Memory B cell (primary cell): ENCODE measurements at regions not wholly inside any gene's neighbourhood (a gene's known extent, or its start where the extent isn't known, plus 50 kb on each side); places are given as distances from the start of the nearest gene placed in this dataset.
"Not testable (repeated sequence)": the region's sequence is repeated elsewhere in the genome, so short reads cannot be mapped to it uniquely, and the experiment has no call there.

Experiments used
- ATAC-seq: fragments of 150-1000 bp; cut with Tn5 transposase; 2 replicates; pipeline ENCODE4 v1.10.0; 2021; ENCODE audit warnings: low read depth, mild to moderate bottlenecking, moderate library complexity
- DNase-seq, 2 donors: peaks; one replicate each; pipeline ENCODE4 v3.0.0; 2022; ENCODE audit warnings: low spot score in 2 of 2
- H3K27ac Mint-ChIP-seq: one replicate; pipeline ENCODE4 v1.8.0; 2022; ENCODE audit warnings: mild to moderate bottlenecking, moderate library complexity, mixed read lengths
- H3K27me3 Mint-ChIP-seq: one replicate; pipeline ENCODE4 v1.8.0; 2022; ENCODE audit warnings: mixed read lengths
- H3K36me3 Mint-ChIP-seq: one replicate; pipeline ENCODE4 v1.8.0; 2022; ENCODE audit warnings: mild to moderate bottlenecking, mixed read lengths
- H3K4me1 Mint-ChIP-seq: one replicate; pipeline ENCODE4 v1.8.0; 2022; ENCODE audit warnings: mixed read lengths
- H3K4me3 Mint-ChIP-seq: one replicate; pipeline ENCODE4 v1.8.0; 2022; ENCODE audit warnings: mild to moderate bottlenecking, moderate library complexity, mixed read lengths
- H3K9me3 Mint-ChIP-seq: one replicate; pipeline ENCODE4 v1.8.0; 2022; ENCODE audit warnings: mixed read lengths

DNA sequence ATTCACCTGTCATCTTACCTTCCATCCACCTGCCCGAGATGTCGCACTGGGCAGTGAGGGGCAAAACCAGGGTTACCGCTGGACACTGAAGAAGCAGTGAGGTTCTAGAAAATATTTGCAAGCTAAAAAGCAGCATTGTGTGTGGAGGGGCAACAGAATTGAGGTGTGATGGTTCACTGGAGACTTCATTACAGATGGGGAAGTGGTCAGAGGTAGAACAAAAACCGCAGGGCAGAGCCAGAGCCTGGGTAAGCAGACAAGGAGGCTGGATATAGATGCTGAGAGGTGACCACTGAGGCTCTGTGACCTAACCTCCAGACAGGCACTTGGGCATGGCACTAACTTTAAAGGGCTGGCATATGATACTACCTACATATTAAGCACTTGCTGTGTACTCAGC is 363.9 kb upstream of the PROX1 start:
- Mint-ChIP-seq H3K27ac (no peak overlapping the region), H3K36me3 (no peaks in the 10 kb centered on the region), H3K4me1 (peaks cover 3% of the 10 kb centered on the region), H3K9me3 (peaks cover 9% of the 10 kb centered on the region), H3K27me3 (peaks cover 15% of the 10 kb centered on the region), H3K4me3 (no peak overlapping the region)
- DNase-seq (no peak), ATAC-seq (no peak)

DNA sequence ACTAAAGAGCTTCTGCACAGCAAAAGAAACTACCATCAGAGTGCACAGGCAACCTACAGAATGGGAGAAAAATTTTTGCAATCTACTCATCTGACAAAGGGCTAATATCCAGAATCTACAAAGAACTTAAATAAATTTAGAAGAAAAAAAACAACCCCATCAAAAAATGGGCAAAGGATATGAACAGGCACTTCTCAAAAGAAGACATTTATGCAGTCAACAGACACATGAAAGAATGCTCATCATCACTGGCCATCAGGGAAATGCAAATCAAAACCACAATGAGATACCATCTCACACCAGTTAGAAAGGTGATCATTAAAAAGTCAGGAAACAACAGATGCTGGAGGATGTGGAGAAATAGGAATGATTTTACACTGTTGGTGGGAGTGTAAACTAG is 351.0 kb upstream of the PROX1 start:
- H3K27ac Mint-ChIP-seq, H3K4me1 Mint-ChIP-seq, H3K36me3 Mint-ChIP-seq, DNase-seq, ATAC-seq, H3K4me3 Mint-ChIP-seq, H3K27me3 Mint-ChIP-seq: not testable (repeated sequence)
- H3K9me3 Mint-ChIP-seq = peaks cover 11% of the 10 kb centered on the region

DNA sequence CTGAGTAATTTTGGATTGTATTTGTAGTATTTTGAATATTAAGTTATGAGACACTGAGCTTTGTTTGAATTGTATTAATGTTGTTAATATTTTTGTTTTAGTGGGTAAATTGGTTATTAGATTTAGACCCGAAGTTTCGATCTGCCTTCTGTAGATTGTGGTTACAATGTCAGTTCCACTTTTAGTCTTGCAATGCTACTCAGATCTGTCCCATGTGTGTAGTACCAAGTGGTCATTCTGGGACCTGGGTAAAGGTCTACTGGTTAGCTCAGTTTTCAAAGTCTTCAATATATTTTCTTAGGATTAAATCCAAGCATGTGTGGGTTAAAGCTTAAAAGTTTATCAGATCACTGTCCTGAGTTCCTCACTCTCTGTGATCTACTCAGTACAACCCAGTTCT is 346.5 kb upstream of the PROX1 start:
- H3K27ac Mint-ChIP-seq = no peak overlapping the region
- no peaks in the 10 kb centered on the region for H3K4me1 Mint-ChIP-seq
- no peak overlapping the region for H3K4me3 Mint-ChIP-seq

DNA sequence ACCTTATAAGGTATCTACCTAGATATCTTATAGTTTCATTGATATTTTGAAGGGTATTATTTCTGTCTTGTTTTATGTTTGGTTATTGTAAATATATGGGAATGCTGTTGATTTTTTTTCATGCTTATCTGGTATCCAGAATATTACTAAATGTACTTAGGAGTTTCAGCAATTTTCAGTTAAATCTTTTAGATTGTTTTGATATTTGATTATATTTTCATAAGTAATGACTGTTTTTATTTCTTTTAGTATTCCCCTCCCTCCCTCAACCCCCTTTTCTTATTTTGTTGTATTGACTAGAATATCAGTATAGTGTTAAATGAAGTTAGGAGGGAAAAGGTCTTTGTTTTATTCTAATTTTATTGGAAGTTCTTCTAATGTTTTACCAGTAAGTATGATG is 344.4 kb upstream of the PROX1 start:
- H3K9me3 Mint-ChIP-seq = peaks cover 6% of the 10 kb centered on the region
- no peak overlapping the region for H3K27ac Mint-ChIP-seq
- ATAC-seq (no peak), DNase-seq (no peak)
- H3K36me3 Mint-ChIP-seq = no peaks in the 10 kb centered on the region
- H3K4me1 Mint-ChIP-seq = no peaks in the 10 kb centered on the region
- H3K27me3 Mint-ChIP-seq = peaks cover 1% of the 10 kb centered on the region
- no peak overlapping the region for H3K4me3 Mint-ChIP-seq

More for the DNA sequence above, 346.5 kb upstream of the PROX1 start:
- H3K27me3 Mint-ChIP-seq = peaks cover 1% of the 10 kb centered on the region
- H3K36me3 Mint-ChIP-seq = no peaks in the 10 kb centered on the region
- no peak for DNase-seq
- no peak for ATAC-seq
- peaks cover 6% of the 10 kb centered on the region for H3K9me3 Mint-ChIP-seq

DNA sequence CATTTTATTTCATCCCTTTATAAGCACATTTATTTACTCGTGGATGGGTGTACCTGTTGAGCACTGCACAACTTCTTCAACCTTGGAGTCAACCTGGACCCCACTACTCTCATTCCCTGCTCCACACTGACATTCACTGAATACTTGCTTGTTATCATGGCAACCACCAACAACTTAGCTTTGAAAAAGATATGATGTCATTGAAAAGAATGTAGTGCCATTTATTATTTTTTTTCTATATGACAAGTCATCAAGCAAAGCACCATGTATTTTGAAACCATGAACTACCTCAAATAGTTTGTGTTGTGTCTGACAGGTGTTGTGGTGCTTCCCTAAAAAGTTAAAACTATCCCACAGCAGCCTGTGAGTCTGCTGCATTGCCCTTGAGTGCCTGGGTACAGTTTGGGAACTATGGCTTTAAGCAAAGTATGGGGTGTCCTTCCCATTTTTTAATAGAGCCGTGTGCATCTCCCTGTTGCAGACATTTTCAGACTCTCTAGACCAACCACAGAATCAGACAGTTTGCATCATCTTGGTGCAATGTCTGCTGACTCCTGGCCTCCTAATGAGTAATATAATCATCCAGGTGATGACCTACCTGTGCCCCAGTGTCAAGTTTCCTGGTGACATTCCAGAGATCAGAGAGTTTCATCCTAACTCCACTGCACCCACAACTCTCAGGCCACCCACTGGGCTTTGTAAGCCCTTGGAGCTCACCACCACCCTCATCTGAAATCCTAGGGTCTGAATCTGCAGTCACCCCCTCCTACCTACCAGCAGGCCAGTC is 339.7 kb upstream of the PROX1 start:
- Mint-ChIP-seq H3K4me1 (no peaks in the 10 kb centered on the region), H3K36me3 (no peaks in the 10 kb centered on the region), H3K27me3 (peaks cover 10% of the 10 kb centered on the region), H3K27ac (no peak overlapping the region), H3K9me3 (peaks cover 9% of the 10 kb centered on the region), H3K4me3 (no peak overlapping the region)
- no peak for DNase-seq
- no peak for ATAC-seq

DNA sequence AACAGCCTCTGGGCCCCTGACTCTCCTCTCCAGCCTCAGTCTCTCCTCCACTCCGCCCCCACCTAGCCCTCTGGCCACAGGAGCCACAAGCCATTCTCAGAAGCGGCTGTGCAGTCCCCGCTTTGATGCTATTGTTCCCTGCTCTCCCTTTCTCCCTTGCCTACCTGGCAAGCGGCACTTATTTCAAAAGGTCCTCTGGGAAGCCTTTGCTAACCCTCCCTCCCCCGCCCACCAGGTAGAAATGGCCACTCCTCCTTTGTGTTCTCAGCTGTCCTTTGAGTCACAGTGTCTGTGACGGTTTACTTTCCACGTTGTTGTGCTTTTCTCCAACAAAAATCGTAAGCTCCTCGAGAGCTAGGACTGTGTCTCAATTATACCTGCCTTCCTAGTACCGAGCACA is 338.4 kb upstream of the PROX1 start:
- Mint-ChIP-seq H3K4me1 (no peaks in the 10 kb centered on the region), H3K36me3 (no peaks in the 10 kb centered on the region), H3K27me3 (peaks cover 9% of the 10 kb centered on the region), H3K27ac (no peak overlapping the region), H3K4me3 (no peak overlapping the region), H3K9me3 (peaks cover 8% of the 10 kb centered on the region)
- DNase-seq (no peak), ATAC-seq (no peak)

DNA sequence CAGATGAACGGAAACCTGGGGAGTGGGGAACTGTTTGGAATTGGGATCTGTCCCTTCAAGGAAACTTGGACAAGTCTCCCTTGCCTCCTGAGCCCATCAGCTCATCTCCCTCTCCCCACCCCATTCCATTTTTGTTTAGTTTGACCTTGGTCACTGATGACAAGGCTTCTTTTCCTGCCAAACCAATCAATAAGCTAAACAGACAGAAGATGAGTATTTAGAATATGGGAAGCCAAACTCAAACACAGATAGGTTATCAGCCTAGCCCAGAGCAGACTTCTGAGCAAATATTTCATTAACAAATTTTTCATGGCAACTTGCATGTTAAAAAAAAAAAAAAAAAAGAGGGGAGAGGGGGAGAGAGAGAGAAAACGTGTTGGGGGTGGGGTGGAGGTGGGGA is 337.2 kb upstream of the PROX1 start:
- Mint-ChIP-seq H3K27ac (no peak overlapping the region), H3K27me3 (peaks cover 9% of the 10 kb centered on the region), H3K9me3 (peaks cover 8% of the 10 kb centered on the region), H3K36me3 (no peaks in the 10 kb centered on the region), H3K4me3 (no peak overlapping the region), H3K4me1 (no peaks in the 10 kb centered on the region)
- no peak for DNase-seq
- no peak for ATAC-seq

DNA sequence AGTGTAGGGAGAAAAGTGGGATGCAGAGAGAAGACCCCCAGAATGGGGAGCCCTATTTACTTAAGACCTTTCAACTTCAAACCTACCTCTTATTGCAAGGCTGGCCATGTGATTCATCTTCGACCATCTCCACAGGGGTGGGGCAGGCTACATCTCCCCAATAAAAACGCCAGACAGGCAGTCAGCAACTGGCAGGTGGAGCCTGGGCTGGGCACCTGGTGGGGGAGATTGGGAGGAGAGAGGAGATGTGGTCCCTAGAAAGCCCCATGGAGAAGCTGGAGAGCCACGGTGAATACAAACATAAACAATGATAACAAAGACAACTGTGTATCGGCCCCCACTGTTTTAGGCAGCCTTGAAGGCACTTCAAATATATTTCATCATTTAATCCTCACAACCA is 336.7 kb upstream of the PROX1 start:
- H3K4me1 Mint-ChIP-seq = no peaks in the 10 kb centered on the region
- peaks cover 8% of the 10 kb centered on the region for H3K9me3 Mint-ChIP-seq
- no peak overlapping the region for H3K27ac Mint-ChIP-seq
- no peak for ATAC-seq
- DNase-seq = no peak
- no peak overlapping the region for H3K4me3 Mint-ChIP-seq
- no peaks in the 10 kb centered on the region for H3K36me3 Mint-ChIP-seq
- H3K27me3 Mint-ChIP-seq = peaks cover 9% of the 10 kb centered on the region

DNA sequence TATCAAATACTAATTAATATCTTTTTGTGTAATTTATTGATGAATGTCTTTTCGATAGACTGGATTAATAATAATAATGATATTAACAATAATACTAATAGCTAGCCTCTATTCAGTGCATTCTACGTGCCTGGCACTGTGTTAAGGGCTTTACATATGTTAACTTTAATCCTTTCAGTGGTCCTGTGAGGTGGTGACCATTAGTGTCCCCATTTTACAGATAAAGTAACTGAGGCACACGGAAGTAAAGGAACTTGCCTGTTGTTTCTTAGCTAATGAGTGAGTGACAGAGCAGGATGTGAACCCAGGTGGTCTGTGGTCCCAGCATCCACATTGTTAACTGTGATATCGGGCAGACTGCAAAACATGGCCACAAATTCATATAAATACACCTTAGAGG is 335.7 kb upstream of the PROX1 start:
- DNase-seq = no peak
- Mint-ChIP-seq H3K27ac (no peak overlapping the region), H3K36me3 (no peaks in the 10 kb centered on the region), H3K9me3 (peaks cover 8% of the 10 kb centered on the region), H3K27me3 (peaks cover 9% of the 10 kb centered on the region), H3K4me3 (no peak overlapping the region), H3K4me1 (no peaks in the 10 kb centered on the region)
- no peak for ATAC-seq

DNA sequence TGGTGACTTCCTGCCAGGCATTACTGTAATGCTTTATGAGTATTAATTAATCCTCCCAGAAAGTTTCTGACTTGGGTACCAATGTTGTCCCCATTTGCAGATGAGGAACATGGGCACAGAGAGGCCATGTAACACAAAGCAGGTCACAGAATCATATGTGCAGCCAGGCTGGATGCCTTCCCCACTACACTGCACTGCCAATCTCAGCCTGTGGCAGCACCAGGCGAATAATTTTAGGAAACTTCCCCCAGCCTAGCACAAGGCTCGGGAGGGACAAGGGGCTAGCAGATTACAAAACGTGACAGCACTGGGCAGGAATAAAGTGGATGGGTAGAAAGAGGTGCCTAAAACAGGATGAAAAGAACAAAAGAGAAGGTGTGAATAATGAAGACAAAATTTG is 331.7 kb upstream of the PROX1 start:
- peaks cover under 1% of the 10 kb centered on the region for H3K9me3 Mint-ChIP-seq
- no peak for DNase-seq
- H3K4me1 Mint-ChIP-seq = no peaks in the 10 kb centered on the region
- no peaks in the 10 kb centered on the region for H3K36me3 Mint-ChIP-seq
- no peak overlapping the region for H3K4me3 Mint-ChIP-seq
- H3K27me3 Mint-ChIP-seq = peaks cover under 1% of the 10 kb centered on the region
- H3K27ac Mint-ChIP-seq = no peak overlapping the region
- no peak for ATAC-seq

DNA sequence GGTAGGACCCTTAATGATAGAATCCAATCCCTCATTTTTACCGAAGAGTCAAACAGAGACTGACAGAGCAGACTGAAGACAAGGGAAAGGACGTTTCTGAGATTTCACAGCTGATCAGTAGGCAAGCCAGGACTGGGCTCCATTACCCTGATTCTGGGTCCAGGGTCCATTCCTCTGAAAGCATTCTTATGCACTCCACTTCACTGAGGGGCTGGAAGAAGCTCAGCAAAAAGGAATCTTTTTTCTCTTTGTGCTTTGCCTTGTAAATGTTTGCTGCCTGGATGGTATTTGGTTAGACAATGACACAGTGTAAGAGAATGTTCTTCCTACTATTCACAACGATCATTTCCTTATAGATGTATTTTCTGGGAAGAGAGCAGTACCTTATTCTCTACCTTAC is 331.3 kb upstream of the PROX1 start:
- ATAC-seq = no peak
- Mint-ChIP-seq H3K27ac (no peak overlapping the region), H3K36me3 (no peaks in the 10 kb centered on the region), H3K27me3 (no peaks in the 10 kb centered on the region), H3K4me3 (no peak overlapping the region), H3K4me1 (no peaks in the 10 kb centered on the region), H3K9me3 (peaks cover 2% of the 10 kb centered on the region)
- no peak for DNase-seq

DNA sequence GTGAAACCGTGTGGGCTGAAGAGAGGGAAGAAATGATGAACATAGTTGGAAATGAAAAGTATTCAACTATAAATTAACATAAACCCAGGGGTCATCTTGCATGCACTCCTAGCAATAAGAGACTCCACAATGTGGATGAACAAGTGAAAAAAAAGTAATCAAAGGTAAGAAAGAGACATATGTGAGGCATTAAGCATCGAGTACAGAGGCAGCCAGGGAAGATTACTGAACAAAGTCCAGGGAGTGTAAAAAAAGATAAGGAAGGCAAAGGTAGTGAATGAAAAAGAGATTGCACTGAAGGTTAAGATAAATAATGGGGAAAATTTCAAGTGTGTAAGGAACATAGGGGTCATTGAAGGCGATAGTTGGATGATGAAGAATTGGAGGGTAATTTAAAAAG is 330.8 kb upstream of the PROX1 start:
- DNase-seq = no peak
- H3K9me3 Mint-ChIP-seq = peaks cover 2% of the 10 kb centered on the region
- H3K27ac Mint-ChIP-seq = no peak overlapping the region
- ATAC-seq = no peak
- no peaks in the 10 kb centered on the region for H3K27me3 Mint-ChIP-seq
- H3K4me3 Mint-ChIP-seq = no peak overlapping the region
- H3K36me3 Mint-ChIP-seq = no peaks in the 10 kb centered on the region
- H3K4me1 Mint-ChIP-seq = no peaks in the 10 kb centered on the region

DNA sequence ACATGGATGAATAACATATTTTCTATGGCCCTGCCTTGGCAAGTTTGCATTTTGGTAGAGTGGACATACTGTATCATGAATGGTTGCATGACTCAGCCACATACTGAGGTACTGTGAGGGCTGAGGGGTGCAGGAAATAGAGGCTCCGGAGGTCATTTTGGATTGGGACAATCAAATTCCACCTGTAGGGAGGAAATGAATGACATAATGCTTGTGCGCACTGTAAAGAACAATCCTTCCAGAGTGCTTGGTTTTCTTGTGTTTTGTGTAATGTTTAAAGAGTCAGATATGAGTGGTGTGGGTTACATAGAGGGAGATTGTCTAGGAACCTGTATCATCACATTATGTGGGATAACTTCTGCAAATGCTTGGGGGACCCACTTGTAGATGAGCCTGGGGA is 329.9 kb upstream of the PROX1 start:
- Mint-ChIP-seq H3K27ac (no peak overlapping the region), H3K9me3 (peaks cover 2% of the 10 kb centered on the region), H3K4me3 (no peak overlapping the region), H3K4me1 (no peaks in the 10 kb centered on the region), H3K27me3 (no peaks in the 10 kb centered on the region), H3K36me3 (no peaks in the 10 kb centered on the region)
- DNase-seq = no peak
- no peak for ATAC-seq

DNA sequence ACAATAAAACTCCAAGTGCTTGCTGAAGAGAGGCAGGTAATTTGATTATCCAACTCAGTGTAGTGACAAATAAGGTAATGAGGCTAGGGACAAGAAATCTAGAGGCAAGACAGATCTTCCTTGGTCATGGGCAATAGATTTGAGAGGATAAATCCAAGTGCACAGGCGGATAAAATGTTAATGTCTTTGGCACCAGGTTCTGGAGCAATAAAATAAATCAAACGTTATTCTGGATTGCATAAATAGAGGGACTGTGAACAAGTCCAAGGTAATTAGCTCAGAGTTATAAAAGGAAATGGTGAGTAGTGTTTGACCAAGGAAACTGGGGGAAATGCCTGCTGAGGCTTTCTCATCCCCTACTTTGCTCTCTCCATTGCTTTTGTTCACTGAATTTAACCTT is 329.3 kb upstream of the PROX1 start:
- ATAC-seq (no peak), DNase-seq (no peak)
- Mint-ChIP-seq H3K4me3 (no peak overlapping the region), H3K9me3 (peaks cover 2% of the 10 kb centered on the region), H3K36me3 (no peaks in the 10 kb centered on the region), H3K27ac (no peak overlapping the region), H3K27me3 (no peaks in the 10 kb centered on the region), H3K4me1 (no peaks in the 10 kb centered on the region)
